T-helper 2 cell treated with Interferon-gamma antibody and Interleukin-4, amounts not matched to agents 5 μg/mL and 100 μg/mL, for 36 hours (primary cell): ENCODE measurements at regions not wholly inside any gene's neighbourhood (a gene's known extent, or its start where the extent isn't known, plus 50 kb on each side); places are given as distances from the start of the nearest gene placed in this dataset.

Experiments
- DNase-seq: peaks from one replicate; pipeline ENCODE4 v3.0.0; 2021; ENCODE audit warnings: low spot score
- H3K27ac Mint-ChIP-seq: one replicate; pipeline ENCODE4 v1.8.0; 2021; ENCODE audit warnings: mild to moderate bottlenecking, mixed read lengths
- H3K27me3 Mint-ChIP-seq: one replicate; pipeline ENCODE4 v1.8.0; 2021; ENCODE audit warnings: low read depth, mixed read lengths
- H3K36me3 Mint-ChIP-seq: one replicate; pipeline ENCODE4 v1.8.0; 2021; ENCODE audit warnings: low read depth, mixed read lengths
- H3K4me1 Mint-ChIP-seq: one replicate; pipeline ENCODE4 v1.8.0; 2021; ENCODE audit warnings: low read depth, mixed read lengths
- H3K4me3 Mint-ChIP-seq: one replicate; pipeline ENCODE4 v1.8.0; 2022; ENCODE audit warnings: mild to moderate bottlenecking, moderate library complexity, mixed read lengths
- H3K9me3 Mint-ChIP-seq: one replicate; pipeline ENCODE4 v1.8.0; 2021; ENCODE audit warnings: mixed read lengths

GRCh38 chr7:155201325-155202087 is 96.2 kb upstream of the INSIG1 start:
- Mint-ChIP-seq H3K9me3 (peaks cover 19% of the 10 kb centered on the region), H3K27ac (peak overlapping the region; percentile 71)
- DNase-seq = no peak

DNA sequence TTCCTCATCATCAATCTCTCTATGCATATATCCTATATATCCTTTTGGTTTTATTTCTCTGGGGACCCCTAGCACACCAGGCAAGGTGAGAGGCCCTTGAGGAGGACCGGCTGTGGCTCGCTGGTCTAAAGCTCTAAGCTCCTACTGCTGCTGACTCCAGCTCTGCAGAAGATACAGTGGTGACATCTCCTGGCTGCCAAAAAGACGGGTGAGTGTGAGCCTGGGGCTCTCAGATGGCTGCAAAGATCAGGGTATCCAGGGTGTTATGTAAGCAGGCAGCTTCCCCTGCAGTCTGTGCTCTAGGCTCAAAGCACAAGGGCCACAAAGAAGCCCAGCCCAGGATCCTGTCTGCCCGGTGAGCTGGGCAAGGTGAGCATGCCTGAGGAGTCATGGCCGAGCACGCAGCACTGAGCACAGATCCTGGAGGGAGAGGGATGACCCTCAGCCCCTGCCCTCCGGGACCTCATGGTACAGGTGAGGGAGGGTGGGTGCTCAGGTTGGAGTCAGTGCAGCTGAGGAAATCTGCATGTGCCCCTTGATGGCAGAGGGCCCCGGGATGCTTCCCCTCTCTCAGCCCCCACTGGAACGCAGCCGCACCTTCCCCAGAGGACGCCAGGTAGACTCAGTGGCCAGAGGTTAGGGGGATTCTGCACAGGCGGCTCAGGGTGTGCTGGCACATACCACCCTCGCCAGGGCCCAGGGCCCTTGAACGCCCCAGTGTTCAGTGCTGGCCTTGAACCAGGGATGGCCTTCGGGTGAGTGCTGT is 95.4 kb upstream of the INSIG1 start:
- H3K4me1 Mint-ChIP-seq = peaks cover 38% of the 10 kb centered on the region
- peak overlapping the region; percentile 71 for H3K27ac Mint-ChIP-seq
- no peaks in the 10 kb centered on the region for H3K27me3 Mint-ChIP-seq
- H3K9me3 Mint-ChIP-seq = peaks cover 12% of the 10 kb centered on the region
- peaks cover 11% of the 10 kb centered on the region for H3K36me3 Mint-ChIP-seq
- DNase-seq = no peak
- H3K4me3 Mint-ChIP-seq = no peak overlapping the region

More at GRCh38 chr7:155201325-155202087, 96.2 kb upstream of the INSIG1 start:
- no peaks in the 10 kb centered on the region for H3K27me3 Mint-ChIP-seq
- no peak overlapping the region for H3K4me3 Mint-ChIP-seq
- H3K36me3 Mint-ChIP-seq = peaks cover 13% of the 10 kb centered on the region
- peaks cover 30% of the 10 kb centered on the region for H3K4me1 Mint-ChIP-seq

GRCh38 chr7:155203059-155203881 is 94.4 kb upstream of the INSIG1 start:
- no peak overlapping the region for H3K4me3 Mint-ChIP-seq
- peaks cover 13% of the 10 kb centered on the region for H3K36me3 Mint-ChIP-seq
- H3K27ac Mint-ChIP-seq = peak overlapping the region; percentile 24
- DNase-seq = no peak
- H3K9me3 Mint-ChIP-seq = peaks cover 16% of the 10 kb centered on the region
- no peaks in the 10 kb centered on the region for H3K27me3 Mint-ChIP-seq
- H3K4me1 Mint-ChIP-seq = peaks cover 43% of the 10 kb centered on the region

DNA sequence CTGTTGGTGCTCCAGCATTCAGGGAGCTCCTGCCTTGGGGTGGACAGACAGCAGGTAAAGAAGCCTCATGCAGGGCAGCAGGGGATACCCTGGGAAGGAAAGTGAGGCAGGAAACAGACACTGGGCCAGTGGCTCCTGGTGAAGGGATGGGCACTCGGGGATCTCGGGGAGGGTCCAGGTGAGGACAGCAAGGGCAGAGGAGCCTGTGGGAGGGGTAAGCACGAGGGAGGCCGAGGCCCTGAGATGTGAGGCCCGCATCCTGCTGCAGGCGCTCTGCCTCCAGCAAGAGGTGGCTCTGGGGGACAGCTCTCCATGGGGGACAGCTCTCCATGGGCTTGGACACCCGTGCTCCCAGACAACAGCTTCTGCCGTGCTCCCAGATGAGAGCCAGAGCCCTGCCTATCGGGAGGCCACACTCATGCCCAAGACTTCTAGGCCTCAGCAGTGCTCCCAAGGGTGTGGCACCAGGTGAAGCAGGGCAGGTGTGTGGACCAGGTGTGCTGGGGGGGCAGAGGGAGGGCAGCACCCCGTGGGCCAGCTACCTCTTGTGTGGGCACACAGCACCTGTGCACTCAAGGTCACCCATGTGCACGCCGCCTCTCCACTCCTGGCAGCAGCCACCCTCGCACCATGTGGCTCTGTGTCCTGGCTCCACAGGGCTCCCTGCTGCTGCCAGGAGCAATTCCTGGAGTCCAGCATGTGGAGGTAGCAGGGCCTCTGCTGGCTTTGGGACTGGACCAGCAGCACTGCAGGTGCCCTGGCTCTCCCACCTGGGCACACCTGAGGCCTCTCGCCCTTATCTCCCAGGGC is 93.6 kb upstream of the INSIG1 start:
- Mint-ChIP-seq H3K27ac (peak overlapping the region; percentile 97), H3K9me3 (peaks cover 16% of the 10 kb centered on the region), H3K27me3 (no peaks in the 10 kb centered on the region), H3K4me3 (no peak overlapping the region), H3K4me1 (peaks cover 42% of the 10 kb centered on the region), H3K36me3 (peaks cover 13% of the 10 kb centered on the region)
- no peak for DNase-seq

DNA sequence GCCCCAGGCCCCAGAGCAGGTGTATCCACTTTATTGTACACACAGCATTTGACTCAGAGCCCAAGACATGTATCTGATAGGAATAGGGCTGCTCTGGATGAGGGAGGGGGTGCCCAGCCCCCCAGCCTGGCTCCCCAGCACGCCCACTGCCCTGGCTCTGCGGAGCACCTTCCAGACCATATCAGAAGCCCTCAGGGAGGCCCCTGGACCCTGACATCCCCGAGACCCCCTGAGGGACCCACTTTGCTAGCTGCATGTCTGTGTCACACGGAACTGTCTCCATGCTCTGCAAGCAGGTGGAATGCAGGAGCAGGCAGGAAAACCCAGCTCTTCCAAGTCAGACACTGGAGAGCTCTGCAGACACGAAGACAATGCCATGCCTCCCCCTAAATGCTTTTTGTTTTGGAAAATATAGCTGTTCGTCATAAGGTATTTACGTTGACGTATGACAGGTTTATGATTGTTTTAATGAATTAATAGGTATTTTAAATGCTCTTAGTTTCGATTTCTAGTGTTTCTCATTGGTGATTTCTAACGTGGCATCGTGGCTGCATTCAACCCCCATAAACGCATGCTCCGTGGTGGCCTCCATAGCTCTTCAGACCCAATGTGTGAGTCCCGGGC is 92.8 kb upstream of the INSIG1 start:
- H3K4me1 Mint-ChIP-seq = peaks cover 38% of the 10 kb centered on the region
- H3K27ac Mint-ChIP-seq = peak overlapping the region; percentile 97
- peaks cover 16% of the 10 kb centered on the region for H3K9me3 Mint-ChIP-seq
- H3K4me3 Mint-ChIP-seq = peak overlapping the region; percentile 86
- no peak for DNase-seq
- H3K27me3 Mint-ChIP-seq = no peaks in the 10 kb centered on the region
- H3K36me3 Mint-ChIP-seq = peaks cover 13% of the 10 kb centered on the region

GRCh38 chr7:155205368-155206317 is 92.0 kb upstream of the INSIG1 start:
- peak; percentile 94 for DNase-seq
- H3K9me3 Mint-ChIP-seq = peaks cover 13% of the 10 kb centered on the region
- H3K27ac Mint-ChIP-seq = peak overlapping the region; percentile 97
- peaks cover 10% of the 10 kb centered on the region for H3K36me3 Mint-ChIP-seq
- no peaks in the 10 kb centered on the region for H3K27me3 Mint-ChIP-seq
- H3K4me1 Mint-ChIP-seq = peaks cover 33% of the 10 kb centered on the region
- H3K4me3 Mint-ChIP-seq = peak overlapping the region; percentile 86

GRCh38 chr7:155206318-155207020 is 91.2 kb upstream of the INSIG1 start:
- Mint-ChIP-seq H3K27me3 (no peaks in the 10 kb centered on the region), H3K4me1 (peaks cover 33% of the 10 kb centered on the region), H3K9me3 (peaks cover 13% of the 10 kb centered on the region), H3K4me3 (peak overlapping the region; percentile 86), H3K27ac (peak overlapping the region; percentile 97), H3K36me3 (peaks cover 8% of the 10 kb centered on the region)
- DNase-seq = peak; percentile 79

- Mint-ChIP-seq H3K27ac (peak overlapping the region; percentile 70), H3K9me3 (peaks cover 8% of the 10 kb centered on the region), H3K27me3 (no peaks in the 10 kb centered on the region), H3K4me3 (peak overlapping the region; percentile 33), H3K36me3 (peaks cover 5% of the 10 kb centered on the region), H3K4me1 (peaks cover 31% of the 10 kb centered on the region)
- no peak for DNase-seq
These were observed 90.2 kb upstream of the INSIG1 start for GRCh38 chr7:155207326-155208002.

- peaks cover 31% of the 10 kb centered on the region for H3K4me1 Mint-ChIP-seq
- no peak overlapping the region for H3K4me3 Mint-ChIP-seq
- H3K9me3 Mint-ChIP-seq = peaks cover 8% of the 10 kb centered on the region
- peaks cover 5% of the 10 kb centered on the region for H3K36me3 Mint-ChIP-seq
- H3K27me3 Mint-ChIP-seq = no peaks in the 10 kb centered on the region
- DNase-seq = no peak
- H3K27ac Mint-ChIP-seq = peak overlapping the region; percentile 21
These were observed 88.8 kb upstream of the INSIG1 start for GRCh38 chr7:155208681-155209477.

DNA sequence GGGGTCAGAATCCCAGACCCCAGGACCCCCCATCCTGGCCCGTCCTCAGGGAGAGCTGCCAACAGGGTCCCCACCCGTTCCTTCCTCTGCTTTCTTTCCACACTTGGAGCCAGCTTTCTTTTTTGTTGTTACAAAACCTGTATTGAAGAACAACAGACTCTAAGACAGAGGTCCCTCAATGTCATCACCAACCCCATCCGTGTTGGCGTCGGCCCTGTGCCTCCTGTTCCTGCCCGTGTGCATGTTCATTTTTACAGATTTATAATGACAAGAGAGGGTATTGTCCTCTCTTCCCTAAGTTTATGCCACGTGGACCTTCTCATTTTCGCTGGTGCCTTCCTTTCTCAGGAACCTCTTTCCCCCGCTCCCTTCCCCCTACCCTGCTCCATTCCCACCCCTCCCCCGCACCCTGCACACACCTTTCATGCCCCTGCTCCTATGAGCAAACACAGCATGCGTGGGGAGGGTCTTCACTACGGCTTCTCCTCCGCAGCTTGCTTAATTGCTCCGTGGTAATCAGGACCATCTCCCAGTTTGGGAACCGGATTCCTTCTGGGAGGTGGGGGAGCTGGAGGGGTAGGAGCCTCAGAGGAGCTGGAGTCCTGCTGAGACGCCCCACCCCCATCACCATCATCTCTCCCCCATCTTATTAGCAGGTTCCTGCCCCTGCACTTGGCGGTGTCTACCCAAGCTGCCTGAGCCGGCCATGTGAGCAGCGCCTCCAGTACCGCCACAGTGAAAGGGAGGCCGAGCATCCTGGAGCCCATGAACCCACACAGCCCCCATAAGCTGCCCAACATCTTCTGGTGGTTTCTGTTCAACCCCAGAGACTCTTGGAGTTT is 88.0 kb upstream of the INSIG1 start:
- Mint-ChIP-seq H3K36me3 (peaks cover 5% of the 10 kb centered on the region), H3K9me3 (peaks cover 8% of the 10 kb centered on the region), H3K27me3 (no peaks in the 10 kb centered on the region), H3K27ac (peak overlapping the region; percentile 44), H3K4me1 (peaks cover 31% of the 10 kb centered on the region), H3K4me3 (no peak overlapping the region)
- no peak for DNase-seq
